ENCODE measurements at regions not wholly inside any gene's neighbourhood (a gene's known extent, or its start where the extent isn't known, plus 50 kb on each side); places are given as distances from the start of the nearest gene placed in this dataset.

DNA sequence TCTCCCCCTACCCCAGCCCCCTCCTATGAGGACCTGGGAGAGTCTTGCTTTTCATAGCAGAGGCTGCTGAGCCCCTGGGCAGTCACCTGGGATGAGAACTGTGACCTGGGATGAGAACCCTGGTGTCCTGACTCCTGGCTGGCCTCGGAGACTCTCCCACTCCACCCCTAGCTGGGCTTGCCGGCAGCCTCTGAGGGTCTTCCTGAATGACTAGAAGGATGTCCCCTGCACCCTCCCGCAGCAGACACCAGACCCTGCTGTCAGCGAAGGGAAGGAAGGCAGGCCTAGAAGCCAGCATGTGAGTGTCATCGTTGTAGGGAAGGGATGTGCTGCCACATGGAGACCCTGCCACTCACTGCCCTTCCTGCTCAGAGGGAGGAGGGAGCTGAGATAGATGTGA, 203.4 kb upstream of the ZNF536 start:
- H3K9me3 Mint-ChIP-seq: no peaks in the 10 kb centered on the region
- CTCF ChIA-PET: no interaction called here

DNA sequence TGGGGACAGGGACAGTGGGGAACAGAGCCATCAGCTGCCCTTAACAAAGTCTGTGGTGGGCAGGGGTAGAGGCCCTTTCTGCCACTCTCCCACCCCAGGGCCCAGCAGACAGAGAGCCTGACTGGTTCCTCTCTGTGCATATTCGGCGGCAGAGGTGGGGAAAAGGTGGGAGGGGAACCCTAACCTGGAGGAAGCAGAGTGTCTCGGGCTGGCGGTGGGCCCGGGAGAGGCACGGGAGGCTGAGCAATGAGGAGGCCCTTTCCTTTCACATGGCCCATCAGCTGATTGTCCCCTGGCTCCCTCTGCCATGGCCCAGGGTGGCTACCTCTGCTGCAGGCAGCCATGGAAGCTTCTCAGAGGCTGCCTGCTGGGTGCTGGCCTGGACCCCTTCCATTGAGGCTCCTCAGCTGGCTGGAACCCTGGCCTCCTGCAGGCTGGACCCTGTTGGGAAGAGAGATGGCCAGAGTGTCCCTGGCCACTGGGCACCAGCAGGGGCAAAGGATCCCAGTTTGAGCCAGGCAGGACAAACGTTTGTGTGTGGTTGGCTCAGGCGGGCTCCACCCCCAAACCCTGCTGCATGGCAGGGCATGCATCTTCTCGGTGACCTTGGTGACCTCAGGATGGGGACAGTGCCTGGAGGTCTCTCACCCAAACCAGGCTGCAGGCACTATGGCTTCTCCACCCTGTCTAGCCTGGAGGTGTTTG, 202.8 kb upstream of the ZNF536 start:
- Mint-ChIP-seq H3K4me3 (no peak overlapping the region), H3K4me1 (ENCODE audit: low read depth) (no peaks in the 10 kb centered on the region), H3K27me3 (ENCODE audit: low read depth) (no peaks in the 10 kb centered on the region), H3K9me3 (no peaks in the 10 kb centered on the region), H3K27ac (no peak overlapping the region), H3K36me3 (ENCODE audit: low read depth) (no peaks in the 10 kb centered on the region)
- intact Hi-C loops (cut with micrococcal nuclease): no loop called here
- DNase-seq: no peak
- CTCF ChIA-PET: no interaction called here

More for the DNA sequence above, 203.4 kb upstream of the ZNF536 start:
- no peaks in the 10 kb centered on the region for H3K36me3 Mint-ChIP-seq (ENCODE audit: low read depth)
- intact Hi-C loops (cut with micrococcal nuclease): no loop called here
- no peaks in the 10 kb centered on the region for H3K27me3 Mint-ChIP-seq (ENCODE audit: low read depth)
- H3K4me3 Mint-ChIP-seq: no peak overlapping the region
- no peak for DNase-seq
- H3K4me1 Mint-ChIP-seq (ENCODE audit: low read depth): no peaks in the 10 kb centered on the region
- H3K27ac Mint-ChIP-seq: no peak overlapping the region

DNA sequence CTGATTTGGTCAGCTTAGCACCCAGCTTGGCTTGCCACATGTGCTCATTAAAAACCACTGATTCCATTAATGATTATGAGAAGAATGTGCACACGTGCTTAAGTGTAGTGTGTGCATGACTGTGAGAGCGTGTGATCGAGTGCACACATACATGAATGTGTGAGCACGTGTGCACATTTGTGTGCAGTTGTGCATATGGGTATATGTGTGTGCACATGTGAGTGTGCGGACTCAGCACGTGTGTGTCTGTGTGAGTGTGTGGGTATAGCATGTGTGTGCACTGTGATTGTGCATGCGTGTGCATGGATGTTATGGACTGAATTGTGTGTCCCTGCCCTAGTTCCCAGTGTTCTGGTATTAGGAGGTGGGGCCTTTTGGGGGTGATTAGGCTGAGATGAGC, 202.1 kb upstream of the ZNF536 start:
- no peaks in the 10 kb centered on the region for H3K9me3 Mint-ChIP-seq
- H3K36me3 Mint-ChIP-seq (ENCODE audit: low read depth): no peaks in the 10 kb centered on the region
- no peaks in the 10 kb centered on the region for H3K4me1 Mint-ChIP-seq (ENCODE audit: low read depth)
- CTCF ChIA-PET: interaction anchor here (0.7 kb wide), 1 partner anchor 77 kb away, joined by 3 read pairs; no protein-coding TSS in a partner anchor
- H3K27me3 Mint-ChIP-seq (ENCODE audit: low read depth): no peaks in the 10 kb centered on the region
- no peak overlapping the region for H3K4me3 Mint-ChIP-seq
- intact Hi-C loops (cut with micrococcal nuclease): no loop called here
- no peak overlapping the region for H3K27ac Mint-ChIP-seq
- DNase-seq: no peak

DNA sequence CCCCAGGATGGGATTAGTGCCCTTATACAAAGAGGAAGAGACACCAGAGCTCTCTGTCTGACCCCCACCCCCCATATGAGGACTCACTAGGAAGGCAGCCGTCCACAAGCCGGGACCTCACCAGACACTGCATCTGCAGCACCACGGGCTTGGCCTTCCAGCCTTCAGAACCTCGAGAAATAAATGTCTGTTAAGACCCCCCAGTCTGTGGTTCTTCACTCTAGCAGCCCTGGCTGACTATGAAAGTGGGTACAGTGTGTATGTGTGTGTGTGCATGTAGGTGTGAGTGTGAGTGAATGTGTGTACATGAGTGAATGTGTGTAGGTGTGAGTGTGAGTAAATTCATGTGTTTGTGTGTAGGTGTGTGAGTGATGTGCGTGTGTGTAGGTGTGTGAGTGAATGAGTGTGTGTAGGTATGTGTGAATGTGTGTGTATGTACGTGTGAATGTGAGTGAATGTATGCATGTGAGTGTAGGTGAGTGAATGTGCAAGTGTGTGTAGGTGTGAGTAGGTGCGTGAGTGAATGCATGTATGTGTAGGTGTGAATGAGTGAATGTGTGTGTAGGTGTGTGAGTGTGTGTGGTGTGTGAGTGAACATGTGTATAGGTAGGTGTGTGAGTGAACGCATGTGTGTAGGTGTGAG, 201.6 kb upstream of the ZNF536 start:
- Mint-ChIP-seq H3K4me3 (no peak overlapping the region), H3K27ac (no peak overlapping the region), H3K36me3 (ENCODE audit: low read depth) (no peaks in the 10 kb centered on the region), H3K9me3 (no peaks in the 10 kb centered on the region), H3K4me1 (ENCODE audit: low read depth) (no peaks in the 10 kb centered on the region), H3K27me3 (ENCODE audit: low read depth) (no peaks in the 10 kb centered on the region)
- intact Hi-C loops (cut with micrococcal nuclease): no loop called here
- no peak for DNase-seq
- CTCF ChIA-PET: interaction anchor here (0.7 kb wide), 1 partner anchor 76 kb away, joined by 3 read pairs; no protein-coding TSS in a partner anchor

DNA sequence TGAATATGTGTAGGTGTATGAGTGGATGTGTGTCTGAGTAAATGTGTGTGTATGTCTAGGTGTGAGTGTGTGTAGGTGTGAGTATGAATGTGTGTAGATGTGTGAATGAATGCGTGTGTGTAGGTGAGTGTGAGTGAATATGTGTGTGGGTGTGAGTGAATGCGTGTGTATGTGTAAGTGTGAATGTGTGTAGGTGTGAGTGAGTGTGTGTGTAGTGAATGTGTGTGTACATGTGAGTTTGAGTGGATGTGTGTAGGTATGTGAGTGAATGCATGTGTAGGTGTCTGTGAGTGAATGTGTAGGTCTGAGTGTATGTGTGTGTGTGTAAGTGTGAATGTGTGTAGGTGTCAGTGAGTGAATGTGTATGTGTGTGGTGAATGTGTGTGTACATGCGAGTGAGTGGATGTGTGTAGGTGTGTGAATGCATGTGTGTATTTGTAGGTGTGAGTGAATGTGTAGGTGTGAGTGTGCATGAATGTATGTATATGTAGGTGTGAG, 201.0 kb upstream of the ZNF536 start:
- Mint-ChIP-seq H3K4me3 (no peak overlapping the region), H3K36me3 (ENCODE audit: low read depth) (no peaks in the 10 kb centered on the region), H3K4me1 (ENCODE audit: low read depth) (no peaks in the 10 kb centered on the region), H3K27ac (no peak overlapping the region), H3K27me3 (ENCODE audit: low read depth) (peaks cover 2% of the 10 kb centered on the region), H3K9me3 (no peaks in the 10 kb centered on the region)
- intact Hi-C loops (cut with micrococcal nuclease): no loop called here
- DNase-seq: no peak
- CTCF ChIA-PET: no interaction called here

DNA sequence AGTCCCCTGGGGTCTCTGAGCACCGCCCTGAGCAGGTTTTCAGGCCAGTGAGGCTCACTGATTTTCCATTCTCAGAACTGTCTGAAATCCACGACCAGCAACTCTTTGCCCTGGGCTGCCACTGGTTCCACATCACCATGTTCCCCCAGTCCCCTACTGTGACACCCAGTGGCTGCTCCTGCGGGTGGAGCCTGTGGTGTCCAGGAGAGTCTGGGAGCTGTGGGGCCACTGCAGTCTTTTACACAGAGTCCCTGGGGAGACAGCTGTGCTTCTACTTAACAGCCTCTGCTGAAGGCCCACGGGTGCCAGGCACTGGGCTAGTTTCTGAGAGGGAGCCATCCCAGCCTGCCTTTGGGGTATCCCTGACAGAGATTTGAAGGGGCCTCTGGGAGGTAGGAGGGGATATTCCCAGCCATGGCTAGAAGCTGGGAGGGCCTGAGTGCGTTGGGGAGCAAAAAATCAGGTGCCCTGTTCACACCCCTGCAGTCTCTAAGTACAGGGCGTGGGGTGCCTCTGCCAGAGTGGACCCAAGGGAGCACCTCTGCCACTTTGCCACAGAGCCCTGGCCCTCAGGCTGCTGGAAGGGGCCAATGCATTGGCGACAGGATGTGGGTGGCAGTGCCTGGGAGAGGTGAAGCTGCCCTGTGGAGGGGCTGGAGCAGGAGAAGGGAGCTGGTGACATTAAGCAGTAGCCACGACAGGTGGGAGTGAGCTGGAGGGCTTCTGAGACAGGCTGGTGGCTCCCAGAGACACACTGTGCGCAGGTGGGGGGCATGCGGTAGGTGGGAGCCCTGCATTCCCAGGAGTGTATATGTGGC, 200.2 kb upstream of the ZNF536 start:
- intact Hi-C loops (cut with micrococcal nuclease): no loop called here
- Mint-ChIP-seq H3K27ac (no peak overlapping the region), H3K36me3 (ENCODE audit: low read depth) (no peaks in the 10 kb centered on the region)

DNA sequence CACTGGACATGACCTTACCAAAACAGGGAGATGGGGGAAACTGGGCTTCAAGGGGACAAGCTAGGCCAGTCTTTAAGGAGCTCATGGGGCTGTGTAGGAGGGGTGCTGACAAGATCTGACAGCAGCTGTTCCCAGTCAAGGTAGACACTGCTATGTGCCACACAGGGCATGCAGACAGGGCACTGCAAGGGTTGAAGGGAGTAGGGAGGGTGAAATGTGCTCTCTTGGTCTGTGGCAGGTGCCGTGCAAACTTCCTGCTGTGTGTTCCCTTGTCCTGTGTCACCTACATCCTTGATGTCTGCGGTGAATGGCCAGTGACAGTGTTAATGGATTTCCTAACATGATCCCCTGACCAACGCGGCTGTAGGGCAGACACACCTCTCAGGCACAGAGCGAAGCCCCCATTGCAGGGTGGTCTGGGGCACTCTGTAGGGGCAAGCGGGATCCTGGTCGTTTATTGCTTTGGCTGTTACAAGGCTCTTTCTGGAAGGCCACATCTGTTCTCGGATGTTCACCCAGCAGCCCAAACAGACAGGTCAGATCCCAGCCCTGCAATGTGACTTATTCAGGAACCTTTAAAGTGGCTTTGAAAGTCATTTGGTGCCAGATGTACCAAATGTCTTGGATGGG, 199.5 kb upstream of the ZNF536 start:
- Mint-ChIP-seq H3K4me3 (no peak overlapping the region), H3K4me1 (ENCODE audit: low read depth) (no peaks in the 10 kb centered on the region), H3K36me3 (ENCODE audit: low read depth) (no peaks in the 10 kb centered on the region), H3K27ac (no peak overlapping the region), H3K27me3 (ENCODE audit: low read depth) (peaks cover 8% of the 10 kb centered on the region), H3K9me3 (no peaks in the 10 kb centered on the region)
- CTCF ChIA-PET: no interaction called here
- intact Hi-C loops (cut with micrococcal nuclease): no loop called here
- DNase-seq: no peak

More for the DNA sequence above, 200.2 kb upstream of the ZNF536 start:
- Mint-ChIP-seq H3K27me3 (ENCODE audit: low read depth) (peaks cover 8% of the 10 kb centered on the region), H3K9me3 (no peaks in the 10 kb centered on the region), H3K4me1 (ENCODE audit: low read depth) (no peaks in the 10 kb centered on the region), H3K4me3 (no peak overlapping the region)
- no peak for DNase-seq
- CTCF ChIA-PET: no interaction called here

DNA sequence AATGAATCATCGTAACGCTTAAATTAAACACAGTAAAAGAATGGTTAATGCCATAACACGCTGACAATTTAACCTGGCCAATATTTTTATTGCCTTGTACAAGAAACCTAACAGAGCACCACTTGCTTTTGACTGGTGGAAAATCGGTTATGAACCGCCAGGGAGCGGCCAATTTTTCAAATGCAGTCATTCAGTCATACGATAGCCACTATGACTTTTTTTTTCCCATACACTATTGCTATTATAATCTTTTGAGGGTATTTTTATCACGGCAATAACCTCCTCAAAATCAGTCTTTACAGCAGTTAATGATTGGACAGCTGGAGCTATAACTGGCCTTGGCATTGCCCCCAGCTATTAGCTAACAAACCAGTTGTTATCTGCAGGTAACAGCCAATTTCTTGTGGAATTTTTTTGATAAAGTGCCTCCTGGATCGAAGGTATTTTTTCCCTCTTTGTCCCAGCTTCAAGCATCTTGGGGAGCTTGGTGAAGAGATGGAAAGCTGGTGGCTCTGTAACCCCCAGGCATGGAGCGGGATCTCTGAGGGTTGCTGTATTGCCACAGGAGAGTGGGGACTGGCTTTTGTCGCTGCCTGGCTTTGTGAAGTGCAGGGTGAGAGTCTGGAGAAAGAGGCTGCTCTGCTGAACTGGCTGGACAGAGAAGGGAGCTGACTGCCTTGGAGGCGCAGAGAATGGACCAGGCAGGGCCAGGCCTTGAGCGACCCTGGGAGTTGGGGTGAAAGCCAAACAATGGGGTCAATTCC, 198.4 kb upstream of the ZNF536 start:
- DNase-seq: no peak
- H3K27me3 Mint-ChIP-seq (ENCODE audit: low read depth): peaks cover 8% of the 10 kb centered on the region
- no peak overlapping the region for H3K27ac Mint-ChIP-seq
- H3K36me3 Mint-ChIP-seq (ENCODE audit: low read depth): no peaks in the 10 kb centered on the region
- no peaks in the 10 kb centered on the region for H3K9me3 Mint-ChIP-seq
- H3K4me3 Mint-ChIP-seq: no peak overlapping the region
- H3K4me1 Mint-ChIP-seq (ENCODE audit: low read depth): no peaks in the 10 kb centered on the region
- intact Hi-C loops (cut with micrococcal nuclease): no loop called here
- CTCF ChIA-PET: no interaction called here

DNA sequence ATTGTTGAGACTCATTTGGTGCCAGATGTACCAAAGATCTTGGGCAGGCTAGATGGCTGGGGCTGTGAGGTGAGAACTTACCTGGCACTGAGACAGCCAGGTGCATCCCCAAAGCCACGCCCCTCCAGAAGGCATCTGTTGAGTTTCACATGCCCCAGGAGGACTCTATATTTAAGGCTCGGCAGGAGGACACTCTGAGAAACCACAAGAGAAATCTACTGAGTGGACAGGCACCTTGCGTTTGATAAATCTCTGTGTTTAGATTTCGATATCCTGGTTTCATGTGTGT, 197.9 kb upstream of the ZNF536 start:
- Mint-ChIP-seq H3K27me3 (ENCODE audit: low read depth) (peaks cover 8% of the 10 kb centered on the region), H3K4me1 (ENCODE audit: low read depth) (no peaks in the 10 kb centered on the region), H3K27ac (no peak overlapping the region), H3K36me3 (ENCODE audit: low read depth) (no peaks in the 10 kb centered on the region), H3K4me3 (no peak overlapping the region), H3K9me3 (no peaks in the 10 kb centered on the region)
- DNase-seq: no peak
- CTCF ChIA-PET: no interaction called here
- intact Hi-C loops (cut with micrococcal nuclease): no loop called here

DNA sequence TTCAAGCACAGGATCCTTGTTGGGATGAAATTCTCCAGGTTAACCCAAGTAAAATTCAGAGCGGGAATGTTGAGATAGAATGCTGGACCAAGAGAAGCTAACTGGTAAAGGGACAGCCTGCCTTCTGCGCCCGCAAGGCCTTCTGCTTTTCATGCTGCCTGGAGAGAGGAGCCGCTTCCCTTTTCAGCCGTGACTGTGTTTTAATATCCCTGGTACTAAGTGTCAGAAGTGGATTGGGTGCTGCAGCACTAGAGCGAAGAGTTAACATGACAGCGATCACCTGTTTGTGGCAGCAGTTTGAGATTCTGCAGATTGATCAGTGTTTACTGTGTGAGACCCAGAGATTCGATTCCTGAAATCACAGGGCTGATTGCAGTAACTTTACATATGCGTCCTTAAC, 197.4 kb upstream of the ZNF536 start:
- intact Hi-C loops (cut with micrococcal nuclease): no loop called here
- CTCF ChIA-PET: no interaction called here
- Mint-ChIP-seq H3K27me3 (ENCODE audit: low read depth) (peaks cover 8% of the 10 kb centered on the region), H3K36me3 (ENCODE audit: low read depth) (no peaks in the 10 kb centered on the region), H3K4me3 (no peak overlapping the region), H3K4me1 (ENCODE audit: low read depth) (no peaks in the 10 kb centered on the region), H3K9me3 (peaks cover 2% of the 10 kb centered on the region), H3K27ac (no peak overlapping the region)
- no peak for DNase-seq

DNA sequence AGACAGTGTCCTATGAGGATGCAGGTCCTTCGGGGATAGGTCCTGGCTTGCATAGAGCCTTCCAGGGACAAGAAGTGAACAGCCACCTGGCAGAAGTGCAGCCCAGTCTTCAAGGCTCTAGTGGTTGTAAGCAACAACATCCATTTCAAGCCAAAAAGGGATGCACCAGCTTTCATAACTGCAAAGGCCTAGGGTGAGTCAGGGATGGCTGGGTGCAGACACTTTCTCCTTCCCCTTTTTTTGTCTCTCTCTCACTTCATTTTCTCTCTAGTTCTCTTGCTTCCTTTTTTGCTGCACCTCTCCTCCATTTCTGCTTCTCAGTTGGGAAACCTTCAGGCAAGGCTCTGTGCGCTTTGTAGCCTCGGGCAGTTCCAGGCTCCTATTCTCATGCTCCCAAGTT, 196.2 kb upstream of the ZNF536 start:
- DNase-seq: no peak
- CTCF ChIA-PET: no interaction called here
- H3K4me3 Mint-ChIP-seq: no peak overlapping the region
- no peaks in the 10 kb centered on the region for H3K36me3 Mint-ChIP-seq (ENCODE audit: low read depth)
- H3K27ac Mint-ChIP-seq: no peak overlapping the region
- H3K9me3 Mint-ChIP-seq: peaks cover 2% of the 10 kb centered on the region
- intact Hi-C loops (cut with micrococcal nuclease): no loop called here
- H3K27me3 Mint-ChIP-seq (ENCODE audit: low read depth): peaks cover 8% of the 10 kb centered on the region
- no peaks in the 10 kb centered on the region for H3K4me1 Mint-ChIP-seq (ENCODE audit: low read depth)
